Panc1 (cell line): ENCODE measurements at regions not wholly inside any gene's neighbourhood (a gene's known extent, or its start where the extent isn't known, plus 50 kb on each side); places are given as distances from the start of the nearest gene placed in this dataset.

Experiments used
- ATAC-seq: fragments of 200-7000 bp; cut with Tn5 transposase; 2 replicates; pipeline ENCODE4 v1.9.1; 2020; ENCODE audit warnings: mild to moderate bottlenecking, moderate library complexity
- BruUV-seq: library from RNA; stranded (reverse); fragments of 400-500 nt; replicated peaks from 2 replicates; lab custom pipeline; 2021; lab: Mats Ljungman, UMichigan
- CTCF ChIA-PET: fragments of 300-600 bp; sonication (Branson Sonifier 250); formaldehyde crosslinking; loops from one replicate; lab custom pipeline; 2022; ENCODE audit warnings: antibody characterized with exemption; lab: Charles Lee
- POLR2A ChIA-PET: fragments of 300-600 bp; sonication (Branson Sonifier 250); formaldehyde crosslinking; loops from one replicate; lab custom pipeline; 2022; ENCODE audit warnings: antibody characterized with exemption; lab: Charles Lee
- DNase-seq: peaks from one replicate; pipeline ENCODE4 v3.0.0-alpha.2; 2010; ENCODE audit warnings: low read depth, low spot score
- H3K27ac ChIP-seq: 2 replicates; pipeline ENCODE4 v1.5.1; 2011; ENCODE audit warnings: mild to moderate bottlenecking, low read length, inconsistent platforms
- H3K27me3 ChIP-seq: fragments of 200-500 bp; sonication (Bioruptor generic); 2 replicates; pipeline ENCODE4 v1.6.0; 2014; ENCODE audit warnings: low read length, inconsistent platforms; ENCODE audit not compliant: control insufficient read depth, insufficient read depth
- H3K36me3 ChIP-seq: fragments of 200-500 bp; sonication (Bioruptor generic); 2 replicates; pipeline ENCODE4 v1.5.1; 2014; ENCODE audit warnings: inconsistent platforms, mild to moderate bottlenecking, low read length, moderate library complexity; ENCODE audit not compliant: control insufficient read depth, insufficient read depth
- H3K4me1 ChIP-seq: 2 replicates; pipeline ENCODE4 v1.5.1; 2011; ENCODE audit warnings: inconsistent platforms, mild to moderate bottlenecking, low read length, moderate library complexity; ENCODE audit not compliant: control insufficient read depth, insufficient read depth
- H3K4me3 ChIP-seq, 2 experiments: 2 replicates each; pipeline ENCODE4 v1.5.1; 2011 to 2012; ENCODE audit warnings: low read depth in 2 of 2, low read length in 2 of 2, mild to moderate bottlenecking in 2 of 2, inconsistent platforms in 1 of 2, moderate library complexity in 1 of 2
- H3K9me3 ChIP-seq: fragments of 200-500 bp; sonication (Bioruptor generic); 2 replicates; pipeline ENCODE4 v1.5.1; 2014; ENCODE audit warnings: low read depth, mild to moderate bottlenecking, inconsistent platforms, low read length, moderate library complexity; ENCODE audit not compliant: control insufficient read depth, insufficient read depth
- POLR2AphosphoS5 ChIP-seq: IDR thresholded peaks from 2 replicates; pipeline ENCODE4 v1.6.1; 2012; ENCODE audit warnings: mild to moderate bottlenecking, low read depth, low read length, moderate library complexity
- SIN3A ChIP-seq: IDR thresholded peaks from 2 replicates; pipeline ENCODE4 v1.6.1; 2012; ENCODE audit warnings: low read depth, mild to moderate bottlenecking, low read length, moderate library complexity, borderline replicate concordance; ENCODE audit not compliant: insufficient read depth
- TCF7L2 ChIP-seq: IDR thresholded peaks from 2 replicates; pipeline ENCODE4 v1.6.1; 2011; ENCODE audit warnings: mild to moderate bottlenecking, low read depth, low read length, inconsistent platforms
- in situ Hi-C: cut with HindIII; loops from 2 replicates; pipeline ENCODE4 v1.10.0; 2016; ENCODE audit warnings: low sequenced_read_pairs, low pct_unique_long_range_greater_than_20kb
- intact Hi-C: fragments of 100-400 bp; cut with micrococcal nuclease; formaldehyde crosslinking; loops from one replicate; pipeline ENCODE4 v1.10.0; 2022; ENCODE audit not compliant: unreplicated experiment
- TF ChIP-seq, protein P1 (sequence below), 2 experiments: IDR thresholded peaks; 2 replicates each; pipeline ENCODE4 v1.6.1; 2011 to 2012; ENCODE audit warnings: low read depth in 2 of 2, control low read depth in 1 of 2, low read length in 1 of 2, mild to moderate bottlenecking in 1 of 2, moderate library complexity in 1 of 2; ENCODE audit not compliant: insufficient read depth in 1 of 2
- TF ChIP-seq, protein P2 (sequence below): fragments of 450-650 bp; IDR thresholded peaks from 2 replicates; pipeline ENCODE4 v1.5.1; 2017; ENCODE audit warnings: mild to moderate bottlenecking

DNA sequence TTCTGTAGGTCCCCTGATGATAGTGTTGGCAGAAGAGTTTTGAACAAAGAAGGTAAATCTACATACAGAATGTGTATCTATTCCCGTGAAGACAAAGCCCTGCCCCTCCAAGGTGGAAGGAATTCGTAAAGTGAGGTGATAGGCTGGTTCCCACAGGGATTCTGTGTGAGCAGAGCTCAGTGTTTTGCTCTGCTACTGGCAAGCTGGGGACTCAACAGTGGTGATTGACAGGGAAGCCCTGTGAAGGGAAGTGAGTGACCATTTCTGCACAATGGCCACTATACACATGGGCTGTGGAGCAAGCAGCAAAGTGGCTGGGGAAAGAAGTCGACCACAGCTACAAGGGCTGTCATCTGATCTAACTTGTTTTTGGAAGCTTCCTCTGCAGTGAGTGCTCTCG lies 90.0 kb upstream of the LRRN2 start:
- in situ Hi-C loops = no loop called here
- TF ChIP-seq, protein P1, sequence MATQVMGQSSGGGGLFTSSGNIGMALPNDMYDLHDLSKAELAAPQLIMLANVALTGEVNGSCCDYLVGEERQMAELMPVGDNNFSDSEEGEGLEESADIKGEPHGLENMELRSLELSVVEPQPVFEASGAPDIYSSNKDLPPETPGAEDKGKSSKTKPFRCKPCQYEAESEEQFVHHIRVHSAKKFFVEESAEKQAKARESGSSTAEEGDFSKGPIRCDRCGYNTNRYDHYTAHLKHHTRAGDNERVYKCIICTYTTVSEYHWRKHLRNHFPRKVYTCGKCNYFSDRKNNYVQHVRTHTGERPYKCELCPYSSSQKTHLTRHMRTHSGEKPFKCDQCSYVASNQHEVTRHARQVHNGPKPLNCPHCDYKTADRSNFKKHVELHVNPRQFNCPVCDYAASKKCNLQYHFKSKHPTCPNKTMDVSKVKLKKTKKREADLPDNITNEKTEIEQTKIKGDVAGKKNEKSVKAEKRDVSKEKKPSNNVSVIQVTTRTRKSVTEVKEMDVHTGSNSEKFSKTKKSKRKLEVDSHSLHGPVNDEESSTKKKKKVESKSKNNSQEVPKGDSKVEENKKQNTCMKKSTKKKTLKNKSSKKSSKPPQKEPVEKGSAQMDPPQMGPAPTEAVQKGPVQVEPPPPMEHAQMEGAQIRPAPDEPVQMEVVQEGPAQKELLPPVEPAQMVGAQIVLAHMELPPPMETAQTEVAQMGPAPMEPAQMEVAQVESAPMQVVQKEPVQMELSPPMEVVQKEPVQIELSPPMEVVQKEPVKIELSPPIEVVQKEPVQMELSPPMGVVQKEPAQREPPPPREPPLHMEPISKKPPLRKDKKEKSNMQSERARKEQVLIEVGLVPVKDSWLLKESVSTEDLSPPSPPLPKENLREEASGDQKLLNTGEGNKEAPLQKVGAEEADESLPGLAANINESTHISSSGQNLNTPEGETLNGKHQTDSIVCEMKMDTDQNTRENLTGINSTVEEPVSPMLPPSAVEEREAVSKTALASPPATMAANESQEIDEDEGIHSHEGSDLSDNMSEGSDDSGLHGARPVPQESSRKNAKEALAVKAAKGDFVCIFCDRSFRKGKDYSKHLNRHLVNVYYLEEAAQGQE (IDR thresholded peaks at IDR 0.05; ENCODE audit: insufficient read depth in 1 of 2, low read depth in 2 of 2, low read length in 1 of 2) = no peak
- TF ChIP-seq SIN3A (no peak), POLR2AphosphoS5 (no peak), TCF7L2 (no peak)
- TF ChIP-seq, protein P2, sequence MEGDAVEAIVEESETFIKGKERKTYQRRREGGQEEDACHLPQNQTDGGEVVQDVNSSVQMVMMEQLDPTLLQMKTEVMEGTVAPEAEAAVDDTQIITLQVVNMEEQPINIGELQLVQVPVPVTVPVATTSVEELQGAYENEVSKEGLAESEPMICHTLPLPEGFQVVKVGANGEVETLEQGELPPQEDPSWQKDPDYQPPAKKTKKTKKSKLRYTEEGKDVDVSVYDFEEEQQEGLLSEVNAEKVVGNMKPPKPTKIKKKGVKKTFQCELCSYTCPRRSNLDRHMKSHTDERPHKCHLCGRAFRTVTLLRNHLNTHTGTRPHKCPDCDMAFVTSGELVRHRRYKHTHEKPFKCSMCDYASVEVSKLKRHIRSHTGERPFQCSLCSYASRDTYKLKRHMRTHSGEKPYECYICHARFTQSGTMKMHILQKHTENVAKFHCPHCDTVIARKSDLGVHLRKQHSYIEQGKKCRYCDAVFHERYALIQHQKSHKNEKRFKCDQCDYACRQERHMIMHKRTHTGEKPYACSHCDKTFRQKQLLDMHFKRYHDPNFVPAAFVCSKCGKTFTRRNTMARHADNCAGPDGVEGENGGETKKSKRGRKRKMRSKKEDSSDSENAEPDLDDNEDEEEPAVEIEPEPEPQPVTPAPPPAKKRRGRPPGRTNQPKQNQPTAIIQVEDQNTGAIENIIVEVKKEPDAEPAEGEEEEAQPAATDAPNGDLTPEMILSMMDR = no peak
- Histone ChIP-seq H3K27ac (no peak overlapping the region), H3K9me3 (no peaks in the 10 kb centered on the region), H3K36me3 (no peaks in the 10 kb centered on the region), H3K4me1 (no peaks in the 10 kb centered on the region; the same call in 1 of the 2 replicates), H3K27me3 (peaks cover 30% of the 10 kb centered on the region), H3K4me3 (no peak overlapping the region)
- ChIA-PET POLR2A (no interaction called here), CTCF (no interaction called here)
- no TSS peak for BruUV-seq
- DNase-seq = no peak
- intact Hi-C loops = no loop called here
- ATAC-seq = no peak

DNA sequence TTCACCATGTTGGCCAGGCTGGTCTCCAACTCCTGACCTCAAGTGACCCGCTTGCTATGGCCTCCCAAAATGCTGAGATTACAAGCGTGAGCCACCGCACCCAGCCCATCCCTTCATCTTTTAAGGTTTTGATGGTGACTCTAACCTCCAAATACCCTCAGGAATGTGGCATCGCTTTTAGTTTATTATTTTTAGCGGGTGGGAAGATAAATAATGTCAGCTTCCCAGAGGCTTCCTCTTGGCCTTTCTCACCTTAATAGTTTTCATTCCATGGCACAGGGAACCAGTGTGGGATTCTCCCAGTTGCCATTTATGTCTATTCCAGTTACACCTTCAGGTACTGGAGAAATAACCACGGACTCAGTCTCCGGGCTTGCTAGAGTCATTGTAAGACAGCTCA lies 92.1 kb upstream of the LRRN2 start:
- Histone ChIP-seq H3K9me3 (no peaks in the 10 kb centered on the region), H3K4me1 (no peaks in the 10 kb centered on the region; the same call in 1 of the 2 replicates), H3K27ac (no peak overlapping the region), H3K36me3 (no peaks in the 10 kb centered on the region), H3K4me3 (no peak overlapping the region), H3K27me3 (peaks cover 31% of the 10 kb centered on the region)
- no TSS peak for BruUV-seq
- intact Hi-C loops (no loop called here), in situ Hi-C loops (no loop called here)
- ChIA-PET POLR2A (no interaction called here), CTCF (no interaction called here)
- TF ChIP-seq, protein P1 (IDR thresholded peaks at IDR 0.05; ENCODE audit: insufficient read depth in 1 of 2, low read depth in 2 of 2, low read length in 1 of 2) = no peak
- TF ChIP-seq, protein P2 = no peak
- no peak for DNase-seq
- ATAC-seq = no peak
